Calu3 (cell line): ENCODE measurements at regions not wholly inside any gene's neighbourhood (a gene's known extent, or its start where the extent isn't known, plus 50 kb on each side); places are given as distances from the start of the nearest gene placed in this dataset.

ENCODE experiments used
- BruUV-seq: library from RNA; stranded (reverse); fragments of 400-500 nt; replicated peaks from 2 replicates; lab custom pipeline; 2021; lab: Mats Ljungman, UMichigan
- CTCF ChIA-PET: fragments of 300-600 bp; sonication (Branson Sonifier 250); formaldehyde crosslinking; loops from one replicate; lab custom pipeline; 2022; ENCODE audit warnings: antibody characterized with exemption; lab: Charles Lee
- DNase-seq: peaks from one replicate; pipeline ENCODE4 v3.0.0; 2022
- H3K27ac Mint-ChIP-seq: one replicate; pipeline ENCODE4 v1.8.0; 2022; ENCODE audit warnings: mixed read lengths; ENCODE audit not compliant: unreplicated experiment
- H3K27me3 Mint-ChIP-seq: one replicate; pipeline ENCODE4 v1.8.0; 2022; ENCODE audit warnings: mixed read lengths; ENCODE audit not compliant: unreplicated experiment
- H3K36me3 Mint-ChIP-seq: one replicate; pipeline ENCODE4 v1.8.0; 2022; ENCODE audit warnings: mild to moderate bottlenecking, moderate library complexity, mixed read lengths; ENCODE audit not compliant: insufficient read depth, unreplicated experiment
- H3K4me1 Mint-ChIP-seq: one replicate; pipeline ENCODE4 v1.8.0; 2022; ENCODE audit warnings: mild to moderate bottlenecking, low read depth, mixed read lengths; ENCODE audit not compliant: unreplicated experiment
- H3K4me3 Mint-ChIP-seq: one replicate; pipeline ENCODE4 v1.8.0; 2022; ENCODE audit warnings: mild to moderate bottlenecking, low read depth, moderate library complexity, mixed read lengths; ENCODE audit not compliant: unreplicated experiment
- H3K9me3 Mint-ChIP-seq: one replicate; pipeline ENCODE4 v1.8.0; 2022; ENCODE audit warnings: low read depth, mixed read lengths; ENCODE audit not compliant: unreplicated experiment
- CTCF ChIP-seq: fragments of 200-600 bp; IDR thresholded peaks from one replicate; pipeline ENCODE4 v1.8.0; 2022; ENCODE audit warnings: antibody characterized with exemption; ENCODE audit not compliant: unreplicated experiment
- intact Hi-C: fragments of 100-400 bp; cut with micrococcal nuclease; formaldehyde crosslinking; loops from one replicate; pipeline ENCODE4 v1.10.0; 2022; ENCODE audit not compliant: unreplicated experiment

GRCh38 chr9:87323928-87324327, 173.7 kb upstream of the DAPK1 start:
- Mint-ChIP-seq H3K27ac (no peak overlapping the region), H3K9me3 (no peaks in the 10 kb centered on the region), H3K27me3 (peaks cover 42% of the 10 kb centered on the region), H3K36me3 (no peaks in the 10 kb centered on the region), H3K4me1 (peaks cover 8% of the 10 kb centered on the region), H3K4me3 (no peak overlapping the region)
- TF ChIP-seq CTCF = no peak
- no peak for DNase-seq
- BruUV-seq = no TSS peak
- CTCF ChIA-PET = interaction anchor here (0.6 kb wide), 1 partner anchor 217 kb away, joined by 5 read pairs; no protein-coding TSS in a partner anchor
- intact Hi-C loops = loop anchor here (1.0 to 5.0 kb wide), 4 partner anchors 217 to 909 kb away; partner anchors contain the start of gene GAS1

GRCh38 chr9:87324613-87325194, 173.0 kb upstream of the DAPK1 start:
- intact Hi-C loops = loop anchor here (1.0 to 5.0 kb wide), 4 partner anchors 217 to 910 kb away; partner anchors contain the start of gene GAS1
- DNase-seq = no peak
- Mint-ChIP-seq H3K27ac (no peak overlapping the region), H3K4me1 (peaks cover 8% of the 10 kb centered on the region), H3K4me3 (no peak overlapping the region), H3K36me3 (no peaks in the 10 kb centered on the region), H3K27me3 (peaks cover 34% of the 10 kb centered on the region), H3K9me3 (no peaks in the 10 kb centered on the region)
- CTCF ChIA-PET = interaction anchor here (0.5 to 0.9 kb wide), 4 partner anchors 218 to 910 kb away, joined by 3 to 5 read pairs (median 4); no protein-coding TSS in a partner anchor
- BruUV-seq = no TSS peak
- TF ChIP-seq CTCF = peak; percentile 58

GRCh38 chr9:87327575-87328125, 170.0 kb upstream of the DAPK1 start:
- Mint-ChIP-seq H3K9me3 (peaks cover 4% of the 10 kb centered on the region), H3K4me1 (peaks cover 8% of the 10 kb centered on the region), H3K27ac (no peak overlapping the region), H3K36me3 (no peaks in the 10 kb centered on the region), H3K4me3 (no peak overlapping the region), H3K27me3 (peaks cover 18% of the 10 kb centered on the region)
- no peak for TF ChIP-seq CTCF
- no TSS peak for BruUV-seq
- intact Hi-C loops = no loop called here
- no peak for DNase-seq
- CTCF ChIA-PET = no interaction called here

GRCh38 chr9:87333802-87334201, 163.9 kb upstream of the DAPK1 start:
- intact Hi-C loops = loop anchor here (10.0 kb wide), 1 partner anchor 281 kb away; no protein-coding TSS in a partner anchor

More at GRCh38 chr9:87333802-87334201, 163.9 kb upstream of the DAPK1 start:
- Mint-ChIP-seq H3K4me1 (peaks cover 18% of the 10 kb centered on the region), H3K4me3 (no peak overlapping the region), H3K9me3 (peaks cover 4% of the 10 kb centered on the region), H3K27ac (no peak overlapping the region), H3K36me3 (peaks cover 5% of the 10 kb centered on the region), H3K27me3 (no peaks in the 10 kb centered on the region)
- TF ChIP-seq CTCF = no peak
- BruUV-seq = no TSS peak
- no peak for DNase-seq
- CTCF ChIA-PET = no interaction called here
